ENCODE measurements at regions not wholly inside any gene's neighbourhood (a gene's known extent, or its start where the extent isn't known, plus 50 kb on each side); places are given as distances from the start of the nearest gene placed in this dataset.

- Histone ChIP-seq H3K4me2 (no peak overlapping the region), H3K79me2 (ENCODE audit: low read depth) (no peaks in the 10 kb centered on the region), H3K9me2 (ENCODE audit: insufficient read depth) (no peaks in the 10 kb centered on the region), H3K27ac (no peak overlapping the region), H3K9me3 (ENCODE audit: insufficient read depth, low read depth) (no peaks in the 10 kb centered on the region), H3K36me3 (ENCODE audit: low read depth) (no peaks in the 10 kb centered on the region), H3K27me3 (ENCODE audit: insufficient read depth, low read depth) (no peaks in the 10 kb centered on the region), H3K4me1 (replicated peaks; ENCODE audit: insufficient read depth) (no peaks in the 10 kb centered on the region), H3F3A (ENCODE audit: insufficient read depth, low read depth) (no peaks in the 10 kb centered on the region), H4K20me1 (ENCODE audit: insufficient read depth) (no peaks in the 10 kb centered on the region), H3K4me3 (no peak overlapping the region), H2AFZ (no peak overlapping the region)
- POLR2A ChIA-PET (ENCODE audit: unreplicated experiment), result no interaction called here
- no peak for DNase-seq
- no TSS peak for BruUV-seq (replicated peaks)
- CTCF ChIA-PET, result no interaction called here
- intact Hi-C loops (cut with micrococcal nuclease; ENCODE audit: unreplicated experiment), result no loop called here
- TF ChIP-seq CTCF (conservative IDR thresholded peaks at IDR 0.05), result no peak
- TF ChIP-seq EZH2 (IDR thresholded peaks at IDR 0.05; ENCODE audit: low read depth), result no peak
Measured at GRCh38 chr11:114811971-114812370, 133.6 kb downstream of the NXPE2 start.

GRCh38 chr11:114812733-114813132 is 134.4 kb downstream of the NXPE2 start:
- ChIA-PET POLR2A (ENCODE audit: unreplicated experiment) (no interaction called here), CTCF (no interaction called here)
- no peak overlapping the region for H3K27ac ChIP-seq
- H3K79me2 ChIP-seq (ENCODE audit: low read depth), result no peaks in the 10 kb centered on the region
- H3K36me3 ChIP-seq (ENCODE audit: low read depth), result no peaks in the 10 kb centered on the region
- no peak overlapping the region for H3K4me3 ChIP-seq
- no peaks in the 10 kb centered on the region for H3F3A ChIP-seq (ENCODE audit: insufficient read depth, low read depth)
- no peaks in the 10 kb centered on the region for H3K9me2 ChIP-seq (ENCODE audit: insufficient read depth)
- intact Hi-C loops (cut with micrococcal nuclease; ENCODE audit: unreplicated experiment), result no loop called here
- H3K27me3 ChIP-seq (ENCODE audit: insufficient read depth, low read depth), result peaks cover 6% of the 10 kb centered on the region; the same call in 1 of the 2 replicates
- BruUV-seq (replicated peaks), result no TSS peak
- no peaks in the 10 kb centered on the region for H4K20me1 ChIP-seq (ENCODE audit: insufficient read depth)
- no peaks in the 10 kb centered on the region for H3K9me3 ChIP-seq (ENCODE audit: insufficient read depth, low read depth)
- no peaks in the 10 kb centered on the region for H3K4me1 ChIP-seq (replicated peaks; ENCODE audit: insufficient read depth)
- no peak for DNase-seq
- no peak overlapping the region for H2AFZ ChIP-seq
- H3K4me2 ChIP-seq, result no peak overlapping the region
- TF ChIP-seq CTCF (conservative IDR thresholded peaks at IDR 0.05) (no peak), EZH2 (IDR thresholded peaks at IDR 0.05; ENCODE audit: low read depth) (no peak)

- no peaks in the 10 kb centered on the region for H4K20me1 ChIP-seq (ENCODE audit: insufficient read depth)
- intact Hi-C loops (cut with micrococcal nuclease; ENCODE audit: unreplicated experiment), result no loop called here
- POLR2A ChIA-PET (ENCODE audit: unreplicated experiment), result no interaction called here
- no peak for DNase-seq
- H3K27me3 ChIP-seq (ENCODE audit: insufficient read depth, low read depth), result peaks cover 7% of the 10 kb centered on the region; the same call in 1 of the 2 replicates
- no peak overlapping the region for H2AFZ ChIP-seq
- no peaks in the 10 kb centered on the region for H3K9me2 ChIP-seq (ENCODE audit: insufficient read depth)
- H3K27ac ChIP-seq, result no peak overlapping the region
- H3K79me2 ChIP-seq (ENCODE audit: low read depth), result no peaks in the 10 kb centered on the region
- no peak overlapping the region for H3K4me3 ChIP-seq
- H3K36me3 ChIP-seq (ENCODE audit: low read depth), result no peaks in the 10 kb centered on the region
- H3K4me1 ChIP-seq (replicated peaks; ENCODE audit: insufficient read depth), result no peaks in the 10 kb centered on the region
- H3K9me3 ChIP-seq (ENCODE audit: insufficient read depth, low read depth), result no peaks in the 10 kb centered on the region
- CTCF ChIA-PET, result no interaction called here
- H3K4me2 ChIP-seq, result no peak overlapping the region
- H3F3A ChIP-seq (ENCODE audit: insufficient read depth, low read depth), result no peaks in the 10 kb centered on the region
- BruUV-seq (replicated peaks), result no TSS peak
- TF ChIP-seq EZH2 (IDR thresholded peaks at IDR 0.05; ENCODE audit: low read depth) (no peak), CTCF (conservative IDR thresholded peaks at IDR 0.05) (no peak)
Measured at GRCh38 chr11:114813189-114813718, 134.9 kb downstream of the NXPE2 start.

Measured in PC-9 (cell line).